Gastroesophageal sphincter (tissue), 3 donors: ENCODE measurements at regions not wholly inside any gene's neighbourhood (a gene's known extent, or its start where the extent isn't known, plus 50 kb on each side); places are given as distances from the start of the nearest gene placed in this dataset.
"Not testable (repeated sequence)": the region's sequence is repeated elsewhere in the genome, so short reads cannot be mapped to it uniquely, and the experiment has no call there.

Source experiments
- CTCF ChIP-seq, 4 experiments: fragments of 200-600 bp in 2 of 4; fragments of 450-650 bp in 2 of 4; sonication (generic) in 1 of 4; IDR thresholded peaks; one replicate each; pipeline ENCODE4 v1.5.1; 2017 to 2019; ENCODE audit warnings: antibody characterized with exemption in 4 of 4, mild to moderate bottlenecking in 2 of 4, moderate library complexity in 2 of 4
- POLR2A ChIP-seq, 2 donors: fragments of 450-650 bp; IDR thresholded peaks; one replicate each; pipeline ENCODE4 v1.6.1; 2017; ENCODE audit warnings: antibody characterized with exemption in 2 of 2, mild to moderate bottlenecking in 2 of 2, moderate library complexity in 1 of 2
- POLR2AphosphoS5 ChIP-seq: sonication (generic); formaldehyde crosslinking; IDR thresholded peaks from one replicate; pipeline ENCODE4 v1.6.1; 2017; ENCODE audit warnings: antibody characterized with exemption

GRCh38 chr3:75379840-75380239, 284.3 kb upstream of the FRG2C start:
- TF ChIP-seq CTCF (IDR thresholded peaks at IDR 0.05); POLR2A (IDR thresholded peaks at IDR 0.05); POLR2AphosphoS5: not testable (repeated sequence)
